ENCODE measurements at regions not wholly inside any gene's neighbourhood (a gene's known extent, or its start where the extent isn't known, plus 50 kb on each side); places are given as distances from the start of the nearest gene placed in this dataset.

- TF ChIP-seq, protein P1, sequence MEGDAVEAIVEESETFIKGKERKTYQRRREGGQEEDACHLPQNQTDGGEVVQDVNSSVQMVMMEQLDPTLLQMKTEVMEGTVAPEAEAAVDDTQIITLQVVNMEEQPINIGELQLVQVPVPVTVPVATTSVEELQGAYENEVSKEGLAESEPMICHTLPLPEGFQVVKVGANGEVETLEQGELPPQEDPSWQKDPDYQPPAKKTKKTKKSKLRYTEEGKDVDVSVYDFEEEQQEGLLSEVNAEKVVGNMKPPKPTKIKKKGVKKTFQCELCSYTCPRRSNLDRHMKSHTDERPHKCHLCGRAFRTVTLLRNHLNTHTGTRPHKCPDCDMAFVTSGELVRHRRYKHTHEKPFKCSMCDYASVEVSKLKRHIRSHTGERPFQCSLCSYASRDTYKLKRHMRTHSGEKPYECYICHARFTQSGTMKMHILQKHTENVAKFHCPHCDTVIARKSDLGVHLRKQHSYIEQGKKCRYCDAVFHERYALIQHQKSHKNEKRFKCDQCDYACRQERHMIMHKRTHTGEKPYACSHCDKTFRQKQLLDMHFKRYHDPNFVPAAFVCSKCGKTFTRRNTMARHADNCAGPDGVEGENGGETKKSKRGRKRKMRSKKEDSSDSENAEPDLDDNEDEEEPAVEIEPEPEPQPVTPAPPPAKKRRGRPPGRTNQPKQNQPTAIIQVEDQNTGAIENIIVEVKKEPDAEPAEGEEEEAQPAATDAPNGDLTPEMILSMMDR (optimal IDR thresholded peaks at IDR 0.05 in 1 of 3, IDR thresholded peaks at IDR 0.05 in 1 of 3, conservative IDR thresholded peaks at IDR 0.05 in 1 of 3; ENCODE audit: extremely low read depth in 1 of 3, insufficient read depth in 2 of 3, low read length in 3 of 3) = no peak
- TF ChIP-seq EZH2 (IDR thresholded peaks at IDR 0.05; ENCODE audit: low read length) = no peak
These were observed 134.9 kb downstream of the MRPS30 start for GRCh38 chr5:44943647-44944046.
